GM21825 (cell line): ENCODE measurements at regions not wholly inside any gene's neighbourhood (a gene's known extent, or its start where the extent isn't known, plus 50 kb on each side); places are given as distances from the start of the nearest gene placed in this dataset.
"Not testable (repeated sequence)": the region's sequence is repeated elsewhere in the genome, so short reads cannot be mapped to it uniquely, and the experiment has no call there.

Experiments
- ATAC-seq: cut with Tn5 transposase; IDR thresholded peaks from one replicate; pipeline ENCODE4 v1.9.1; 2021; ENCODE audit warnings: mild to moderate bottlenecking, moderate library complexity; ENCODE audit not compliant: unreplicated experiment

DNA sequence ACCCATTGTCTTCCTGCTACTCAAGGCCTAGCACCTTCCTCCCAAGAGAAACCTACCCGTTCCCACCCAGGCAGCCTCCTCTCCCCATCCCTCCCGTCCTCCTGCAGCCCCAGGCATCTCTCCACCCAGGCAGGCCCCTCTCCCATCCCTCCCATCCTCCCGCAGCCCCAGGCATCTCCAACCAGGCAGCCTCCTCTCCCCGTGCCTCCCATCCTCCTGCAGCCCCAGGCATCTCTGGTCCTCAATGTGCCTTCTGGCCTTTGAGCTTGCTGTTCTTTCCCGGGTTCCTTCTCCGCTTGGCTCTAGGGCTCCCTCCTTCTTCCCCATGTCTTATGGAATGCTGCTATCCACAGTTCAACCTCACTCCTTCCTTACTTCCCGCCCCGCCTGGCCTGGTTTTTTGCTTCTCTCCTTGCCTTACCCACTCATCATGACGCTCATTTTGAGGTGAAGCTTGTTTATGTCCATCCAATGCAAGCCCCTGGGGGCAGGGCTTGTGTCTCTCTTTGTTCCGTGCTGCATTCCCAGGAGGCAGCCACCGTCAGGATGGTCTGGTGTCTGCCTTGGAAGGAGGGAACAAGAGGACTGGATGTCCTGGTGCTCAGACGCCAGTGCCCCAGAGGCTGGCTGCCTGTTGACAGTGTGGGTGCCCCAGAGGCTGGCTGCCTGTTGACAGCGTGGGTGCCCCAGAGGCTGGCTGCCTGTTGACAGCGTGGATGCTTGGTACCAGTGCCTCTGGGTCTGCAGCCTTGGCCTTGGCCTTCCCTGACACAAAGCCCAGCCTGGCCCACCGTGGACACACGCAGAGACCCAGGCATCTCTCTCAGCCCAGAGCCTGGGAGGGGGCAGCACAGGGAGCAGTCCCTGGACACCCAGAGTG is 815.7 kb downstream of the BRD1 start:
- ATAC-seq: no peak

GRCh38 chr22:49011379-49011768 is 816.3 kb downstream of the BRD1 start:
- ATAC-seq: no peak

GRCh38 chr22:49010901-49011300 is 816.8 kb downstream of the BRD1 start:
- no peak for ATAC-seq

- ATAC-seq: no peak
Measured at GRCh38 chr22:49010070-49010863, 817.4 kb downstream of the BRD1 start.

DNA sequence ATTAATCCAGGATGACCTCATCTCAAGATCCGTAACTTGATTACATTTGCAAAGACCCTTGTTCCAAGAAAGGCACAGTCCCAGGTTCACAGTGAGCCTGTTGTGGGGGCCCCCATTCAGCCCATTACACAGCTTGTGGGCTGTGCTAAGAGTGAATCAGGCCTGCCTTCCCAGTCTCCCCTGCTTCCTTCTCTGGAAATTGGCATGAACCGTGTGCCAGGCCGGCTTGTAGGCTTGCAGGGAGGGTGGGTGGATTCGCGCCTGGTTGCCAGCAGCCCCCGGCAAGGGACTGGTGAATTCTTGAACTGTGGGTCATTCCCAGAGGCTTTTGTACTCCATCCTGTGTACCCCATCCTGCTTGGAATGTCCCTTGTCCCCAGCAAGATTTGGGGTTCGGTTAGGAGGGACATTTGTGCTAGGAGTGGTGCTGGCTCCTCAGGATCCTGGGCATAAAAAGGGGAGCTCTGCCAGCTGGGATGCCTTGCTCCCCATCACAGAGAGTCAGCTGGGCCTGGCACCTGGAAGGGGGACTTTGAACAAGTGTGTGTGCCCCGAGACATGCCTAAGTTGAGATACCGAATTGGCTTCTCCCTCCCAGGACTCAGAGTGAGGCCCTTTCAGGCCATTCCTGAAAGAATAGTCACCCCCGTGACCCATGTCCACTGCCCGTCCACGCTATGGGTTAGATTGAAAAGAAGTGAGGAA is 818.2 kb downstream of the BRD1 start:
- no peak for ATAC-seq

GRCh38 chr22:49008682-49009235 is 818.9 kb downstream of the BRD1 start:
- ATAC-seq: no peak

- ATAC-seq: no peak
Measured at GRCh38 chr22:49007013-49007653, 820.5 kb downstream of the BRD1 start.

GRCh38 chr22:49006207-49007012 is 821.3 kb downstream of the BRD1 start:
- ATAC-seq: no peak

DNA sequence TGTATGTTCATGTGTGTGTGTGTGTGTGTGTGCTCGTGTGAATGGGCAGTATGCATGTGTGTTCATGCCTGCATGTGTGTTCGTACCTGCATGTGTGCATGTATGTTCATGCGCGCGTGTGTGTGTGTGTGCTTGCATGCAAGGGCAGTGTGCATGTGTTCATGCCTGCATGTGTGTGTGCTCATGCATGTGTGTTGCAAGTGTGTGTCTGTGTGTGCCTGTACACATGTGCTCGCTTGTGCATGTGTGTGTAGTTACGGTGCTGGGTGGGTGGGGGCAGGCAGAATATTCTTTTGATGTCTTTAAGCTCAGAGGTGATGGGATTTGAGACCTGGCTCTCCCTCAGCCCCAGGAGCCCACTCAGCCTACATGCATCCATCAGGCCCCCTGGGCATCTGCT is 822.1 kb downstream of the BRD1 start:
- no peak for ATAC-seq

GRCh38 chr22:49004484-49005399 is 822.9 kb downstream of the BRD1 start:
- ATAC-seq: no peak

- not testable (repeated sequence) for ATAC-seq
Measured at GRCh38 chr22:48997605-48998004, 830.1 kb downstream of the BRD1 start.

GRCh38 chr22:48993655-48994054 is 834.0 kb downstream of the BRD1 start:
- no peak for ATAC-seq

DNA sequence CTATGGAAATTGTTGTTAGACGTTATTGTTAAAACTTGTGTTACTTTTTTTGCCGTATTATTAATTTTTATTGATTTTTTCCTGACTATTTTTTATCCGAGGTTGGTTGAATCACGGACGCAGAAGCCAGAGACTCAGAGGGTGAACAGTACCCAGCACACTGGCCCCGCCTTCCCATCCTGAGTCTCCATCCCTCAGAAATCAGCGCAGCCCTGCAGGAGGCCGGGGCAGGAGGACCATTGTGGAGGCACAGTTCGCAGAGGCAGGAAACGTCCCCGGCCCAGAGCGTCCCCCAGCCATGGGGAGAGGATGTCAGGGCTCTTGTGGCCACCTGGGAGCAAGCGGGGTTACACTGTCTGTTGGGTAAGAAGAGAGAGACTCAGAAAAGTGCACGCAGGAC is 843.0 kb downstream of the BRD1 start:
- no peak for ATAC-seq

DNA sequence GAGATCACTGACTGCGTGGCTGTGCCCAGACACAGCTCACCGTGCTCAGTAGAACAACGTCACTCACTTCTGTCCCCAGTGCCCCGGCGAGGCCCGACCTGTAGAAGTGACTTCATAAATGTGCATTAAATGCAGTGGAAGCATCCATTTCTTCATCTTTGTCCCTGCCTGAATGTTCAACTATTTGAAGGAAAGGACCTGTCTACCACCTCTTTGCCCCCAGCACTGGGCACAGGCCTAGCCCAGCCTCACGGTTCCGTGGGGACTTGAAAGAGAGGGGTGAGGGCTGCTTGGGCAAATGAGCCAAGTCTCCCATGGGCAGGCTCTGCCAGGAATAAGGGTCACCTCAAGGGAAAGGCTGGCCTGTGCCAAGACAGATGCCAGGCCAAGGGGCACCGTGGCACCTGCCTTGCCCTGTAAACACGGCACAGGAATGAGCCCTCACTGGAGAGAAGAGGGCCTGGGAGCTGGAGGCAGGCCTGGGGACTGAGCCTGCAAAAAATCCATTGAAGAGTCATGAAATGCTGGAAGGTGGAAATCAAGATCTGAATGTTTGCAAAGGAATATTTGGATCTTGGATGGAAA is 845.3 kb downstream of the BRD1 start:
- no peak for ATAC-seq

DNA sequence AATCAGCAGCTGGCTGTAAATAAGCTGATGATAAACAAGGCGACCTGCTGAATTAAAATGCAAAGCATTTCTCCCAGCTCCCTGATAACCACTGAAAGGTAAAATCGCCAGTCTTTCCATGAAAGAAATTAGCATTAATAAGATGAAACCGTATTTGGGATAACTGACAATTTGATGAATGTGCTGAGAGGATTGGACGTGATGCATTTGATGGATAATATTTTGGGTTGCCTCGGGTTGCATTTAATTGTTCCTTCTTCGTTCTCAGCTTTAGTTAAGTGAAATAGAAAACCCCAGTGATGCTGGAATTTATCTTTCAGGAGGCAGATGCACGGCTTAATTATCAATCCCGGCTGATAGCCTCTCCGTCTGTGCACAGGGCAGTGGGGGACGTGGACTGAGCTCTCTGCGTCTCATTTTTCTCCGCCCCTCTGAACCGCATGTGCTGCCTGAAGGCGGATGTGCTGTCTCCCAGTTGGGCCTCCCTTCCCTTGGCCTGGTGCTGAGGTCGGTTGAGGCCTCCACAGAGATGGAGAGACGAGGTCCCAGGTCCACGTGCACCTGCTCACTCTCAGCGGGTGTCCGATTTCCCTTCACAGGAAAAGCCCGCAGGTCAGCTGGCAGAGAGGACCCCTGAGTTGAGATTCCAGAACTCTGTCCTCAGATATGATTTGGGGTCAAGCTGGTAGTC is 846.2 kb downstream of the BRD1 start:
- no peak for ATAC-seq

GRCh38 chr22:48980918-48981317 is 846.8 kb downstream of the BRD1 start:
- no peak for ATAC-seq

- no peak for ATAC-seq
Measured at GRCh38 chr22:48980409-48980808, 847.3 kb downstream of the BRD1 start.

- no peak for ATAC-seq
Measured at GRCh38 chr22:48979482-48979881, 848.2 kb downstream of the BRD1 start.
